Mesenchymal stem cell (in vitro differentiated cells and primary cell): ENCODE measurements at regions not wholly inside any gene's neighbourhood (a gene's known extent, or its start where the extent isn't known, plus 50 kb on each side); places are given as distances from the start of the nearest gene placed in this dataset.

Experiments used
- DNase-seq: peaks from one replicate; pipeline ENCODE4 v3.0.0-alpha.2; 2013
- H2AFZ ChIP-seq: one replicate; pipeline ENCODE4 v1.6.1; 2013; ENCODE audit warnings: low read depth, mild to moderate bottlenecking, control low read depth, inconsistent platforms, low read length, moderate library complexity
- H2AK5ac ChIP-seq: 2 replicates; pipeline ENCODE4 v1.6.1; 2013; ENCODE audit warnings: low read length, moderate library complexity, mild to moderate bottlenecking, inconsistent platforms; ENCODE audit not compliant: severe bottlenecking
- H2BK120ac ChIP-seq: one replicate; pipeline ENCODE4 v1.6.1; 2013; ENCODE audit warnings: low read depth, mild to moderate bottlenecking, inconsistent platforms, low read length, moderate library complexity
- H2BK12ac ChIP-seq, 2 experiments: one replicate each; pipeline ENCODE4 v1.6.1; 2013; ENCODE audit warnings: inconsistent platforms in 2 of 2, low read length in 2 of 2, mild to moderate bottlenecking in 2 of 2, moderate library complexity in 2 of 2, control low read depth in 1 of 2
- H2BK15ac ChIP-seq: one replicate; pipeline ENCODE4 v1.6.1; 2013; ENCODE audit warnings: mild to moderate bottlenecking, low read depth, inconsistent platforms; ENCODE audit not compliant: poor library complexity, severe bottlenecking
- H2BK5ac ChIP-seq: 2 replicates; pipeline ENCODE4 v1.6.1; 2013; ENCODE audit warnings: low read depth, mild to moderate bottlenecking, low read length, control low read depth, inconsistent platforms; ENCODE audit not compliant: poor library complexity, severe bottlenecking
- H3K14ac ChIP-seq, 2 experiments: one replicate each; pipeline ENCODE4 v1.6.1; 2013; ENCODE audit warnings: inconsistent platforms in 2 of 2, low read length in 2 of 2, control low read depth in 1 of 2, mild to moderate bottlenecking in 1 of 2, moderate library complexity in 1 of 2
- H3K18ac ChIP-seq, 2 experiments: one replicate each; pipeline ENCODE4 v1.6.1; 2013; ENCODE audit warnings: inconsistent platforms in 2 of 2, low read length in 2 of 2, control low read depth in 1 of 2, low read depth in 1 of 2, mild to moderate bottlenecking in 1 of 2
- H3K23ac ChIP-seq, 2 experiments: one replicate each; pipeline ENCODE4 v1.6.1; 2013; ENCODE audit warnings: inconsistent platforms in 2 of 2, low read length in 2 of 2, mild to moderate bottlenecking in 2 of 2, moderate library complexity in 2 of 2, control low read depth in 1 of 2
- H3K27ac ChIP-seq: 2 replicates; pipeline ENCODE4 v1.5.1; 2013; ENCODE audit warnings: mild to moderate bottlenecking, moderate library complexity, low read length, control low read depth, inconsistent platforms; ENCODE audit not compliant: poor library complexity, severe bottlenecking
- H3K27me3 ChIP-seq, 2 experiments: 2 replicates each; pipeline versions ENCODE4 v1.6.1 to v1.7.0; 2013; ENCODE audit warnings: low read length in 2 of 2, mild to moderate bottlenecking in 2 of 2, moderate library complexity in 2 of 2, control low read depth in 1 of 2, inconsistent platforms in 1 of 2; ENCODE audit not compliant: control insufficient read depth in 1 of 2, insufficient read depth in 1 of 2
- H3K36me3 ChIP-seq, 2 experiments: 2 replicates each; pipeline versions ENCODE4 v1.6.1 to v1.7.0; 2013; ENCODE audit warnings: low read length in 2 of 2, control low read depth in 1 of 2, inconsistent platforms in 1 of 2, low read depth in 1 of 2, mild to moderate bottlenecking in 1 of 2; ENCODE audit not compliant: insufficient read depth in 2 of 2, control insufficient read depth in 1 of 2
- H3K4ac ChIP-seq, 2 experiments: one replicate each; pipeline ENCODE4 v1.6.1; 2013; ENCODE audit warnings: inconsistent platforms in 2 of 2, low read length in 2 of 2, mild to moderate bottlenecking in 2 of 2, moderate library complexity in 2 of 2, control low read depth in 1 of 2, low read depth in 1 of 2
- H3K4me1 ChIP-seq: 2 replicates; pipeline ENCODE4 v1.6.1; 2013; ENCODE audit warnings: low read depth, low read length, control low read depth; ENCODE audit not compliant: control insufficient read depth, insufficient read depth
- H3K4me2 ChIP-seq: 2 replicates; pipeline ENCODE4 v1.6.1; 2013; ENCODE audit warnings: low read length, mild to moderate bottlenecking, inconsistent platforms; ENCODE audit not compliant: poor library complexity, severe bottlenecking
- H3K4me3 ChIP-seq, 2 experiments: 2 replicates each; pipeline versions ENCODE4 v1.5.1 to v1.7.0; 2013; ENCODE audit warnings: low read length in 2 of 2, mild to moderate bottlenecking in 2 of 2, control low read depth in 1 of 2, low read depth in 1 of 2; ENCODE audit not compliant: insufficient read depth in 1 of 2
- H3K79me1 ChIP-seq: replicated peaks from 2 replicates; pipeline ENCODE4 v1.6.1; 2013; ENCODE audit warnings: mild to moderate bottlenecking, control low read depth, low read length, inconsistent platforms; ENCODE audit not compliant: poor library complexity, severe bottlenecking
- H3K9ac ChIP-seq: 2 replicates; pipeline ENCODE4 v1.7.0; 2013; ENCODE audit warnings: mild to moderate bottlenecking, low read length, moderate library complexity
- H3K9me3 ChIP-seq: 2 replicates; pipeline ENCODE4 v1.7.0; 2013; ENCODE audit warnings: mild to moderate bottlenecking, low read length; ENCODE audit not compliant: control insufficient read depth
- H4K8ac ChIP-seq: one replicate; pipeline ENCODE4 v1.6.1; 2013; ENCODE audit warnings: inconsistent platforms, mild to moderate bottlenecking, low read length, moderate library complexity
- H4K91ac ChIP-seq: one replicate; pipeline ENCODE4 v1.6.1; 2013; ENCODE audit warnings: mild to moderate bottlenecking, low read length, inconsistent platforms
- WGBS: methylation state at CpG from one replicate; pipeline ENCODE4 v1.1.7; 2013; ENCODE audit warnings: mixed read lengths; 5-methylcytosine and 5-hydroxymethylcytosine counted together

- no peak overlapping the region for H3K4me3 ChIP-seq
- no peaks in the 10 kb centered on the region for H3K36me3 ChIP-seq
- no peak overlapping the region for H4K91ac ChIP-seq
- no peak for DNase-seq
- no peak overlapping the region for H3K27ac ChIP-seq
- no peak overlapping the region for H3K4me2 ChIP-seq
- peaks cover 5% of the 10 kb centered on the region for H3K9me3 ChIP-seq
- no peak overlapping the region for H2BK12ac ChIP-seq
- H2AK5ac ChIP-seq, result no peak overlapping the region
- H3K18ac ChIP-seq, result no peak overlapping the region
- no peak overlapping the region for H3K14ac ChIP-seq
- H3K4ac ChIP-seq, result no peak overlapping the region
- no peaks in the 10 kb centered on the region for H3K79me1 ChIP-seq
- H3K4me1 ChIP-seq, result no peaks in the 10 kb centered on the region
- no peaks in the 10 kb centered on the region for H3K27me3 ChIP-seq
- WGBS, result 68% methylated on average over 7 of the region's 15 CpGs
- no peak overlapping the region for H2AFZ ChIP-seq
- H3K23ac ChIP-seq, result no peak overlapping the region
- H4K8ac ChIP-seq, result no peak overlapping the region
- no peak overlapping the region for H2BK120ac ChIP-seq
- no peak overlapping the region for H2BK5ac ChIP-seq
- no peak overlapping the region for H2BK15ac ChIP-seq
- no peak overlapping the region for H3K9ac ChIP-seq
Observed at GRCh38 chr22:49432897-49433443, 394.7 kb downstream of the BRD1 start.

- Histone ChIP-seq H2BK5ac (no peak overlapping the region), H3K9ac (no peak overlapping the region), H2BK12ac (no peak overlapping the region), H2AK5ac (no peak overlapping the region), H2AFZ (no peak overlapping the region), H3K36me3 (no peaks in the 10 kb centered on the region), H3K18ac (no peak overlapping the region), H3K4ac (no peak overlapping the region), H3K79me1 (no peaks in the 10 kb centered on the region), H2BK120ac (no peak overlapping the region), H4K8ac (no peak overlapping the region), H3K27ac (no peak overlapping the region), H3K9me3 (peaks cover 5% of the 10 kb centered on the region), H3K27me3 (no peaks in the 10 kb centered on the region), H3K4me1 (no peaks in the 10 kb centered on the region), H3K14ac (no peak overlapping the region), H3K4me3 (no peak overlapping the region), H2BK15ac (no peak overlapping the region), H4K91ac (no peak overlapping the region), H3K23ac (no peak overlapping the region), H3K4me2 (no peak overlapping the region)
- 68% methylated on average over 19 of the region's 19 CpGs for WGBS
- no peak for DNase-seq
Observed at GRCh38 chr22:49432211-49432896, 395.3 kb downstream of the BRD1 start.

- Histone ChIP-seq H3K79me1 (no peaks in the 10 kb centered on the region), H3K23ac (no peak overlapping the region), H3K27me3 (no peaks in the 10 kb centered on the region), H3K18ac (no peak overlapping the region), H3K14ac (no peak overlapping the region), H2BK5ac (no peak overlapping the region), H4K8ac (no peak overlapping the region), H3K4me3 (no peak overlapping the region), H3K36me3 (no peaks in the 10 kb centered on the region), H3K9ac (no peak overlapping the region), H4K91ac (no peak overlapping the region), H3K4me2 (no peak overlapping the region), H3K27ac (no peak overlapping the region), H2BK15ac (no peak overlapping the region), H2AFZ (no peak overlapping the region), H2BK120ac (no peak overlapping the region), H3K4ac (no peak overlapping the region), H3K9me3 (peaks cover 5% of the 10 kb centered on the region), H2BK12ac (no peak overlapping the region), H3K4me1 (no peaks in the 10 kb centered on the region), H2AK5ac (no peak overlapping the region)
- 80% methylated on average over 1 of the region's 2 CpGs for WGBS
- no peak for DNase-seq
Observed at GRCh38 chr22:49431551-49431950, 396.1 kb downstream of the BRD1 start.

GRCh38 chr22:49429066-49429465 lies 398.6 kb downstream of the BRD1 start:
- Histone ChIP-seq H2BK12ac (no peak overlapping the region), H2BK120ac (no peak overlapping the region), H4K91ac (no peak overlapping the region), H2AK5ac (no peak overlapping the region), H3K27ac (no peak overlapping the region), H3K18ac (no peak overlapping the region), H3K23ac (no peak overlapping the region), H4K8ac (no peak overlapping the region), H3K27me3 (no peaks in the 10 kb centered on the region), H2BK5ac (no peak overlapping the region), H3K9ac (no peak overlapping the region), H3K4me1 (no peaks in the 10 kb centered on the region), H3K9me3 (no peaks in the 10 kb centered on the region), H3K79me1 (no peaks in the 10 kb centered on the region), H3K4me2 (no peak overlapping the region), H3K4me3 (no peak overlapping the region), H2BK15ac (no peak overlapping the region), H3K36me3 (no peaks in the 10 kb centered on the region), H3K4ac (no peak overlapping the region), H3K14ac (no peak overlapping the region), H2AFZ (no peak overlapping the region)
- 43% methylated on average over 7 of the region's 7 CpGs for WGBS
- no peak for DNase-seq
